NCI-H2081 (cell line): ENCODE measurements at regions not wholly inside any gene's neighbourhood (a gene's known extent, or its start where the extent isn't known, plus 50 kb on each side); places are given as distances from the start of the nearest gene placed in this dataset.

Source experiments
- DNase-seq, 2 experiments: peaks; one replicate each; lab custom pipeline; 2025; lab: John Stamatoyannopoulos, UW

DNA sequence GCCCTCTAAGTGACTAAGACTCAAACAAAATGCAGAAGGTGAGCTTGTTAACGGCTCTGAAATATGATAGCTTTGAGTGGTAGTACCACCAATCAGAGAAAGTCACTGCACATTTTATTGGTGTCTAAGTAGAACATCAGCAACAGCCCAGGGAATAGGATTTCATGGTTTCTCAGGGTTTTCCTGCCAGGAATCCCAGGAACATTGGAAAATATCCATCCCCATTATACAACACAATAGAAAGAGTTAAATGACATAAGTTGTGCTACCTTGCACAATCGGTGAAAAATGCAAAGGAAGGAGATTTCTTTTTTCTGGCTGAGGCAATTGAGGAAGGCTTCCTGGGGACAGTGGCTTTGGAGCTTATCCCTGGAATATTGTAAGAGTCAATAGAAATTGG, 283.1 kb downstream of the HLX start:
- no peak for DNase-seq

- DNase-seq = no peak
Observed at GRCh38 chr1:221162939-221163338, 283.7 kb downstream of the HLX start.

GRCh38 chr1:221164029-221164428, 284.8 kb downstream of the HLX start:
- DNase-seq = no peak

DNA sequence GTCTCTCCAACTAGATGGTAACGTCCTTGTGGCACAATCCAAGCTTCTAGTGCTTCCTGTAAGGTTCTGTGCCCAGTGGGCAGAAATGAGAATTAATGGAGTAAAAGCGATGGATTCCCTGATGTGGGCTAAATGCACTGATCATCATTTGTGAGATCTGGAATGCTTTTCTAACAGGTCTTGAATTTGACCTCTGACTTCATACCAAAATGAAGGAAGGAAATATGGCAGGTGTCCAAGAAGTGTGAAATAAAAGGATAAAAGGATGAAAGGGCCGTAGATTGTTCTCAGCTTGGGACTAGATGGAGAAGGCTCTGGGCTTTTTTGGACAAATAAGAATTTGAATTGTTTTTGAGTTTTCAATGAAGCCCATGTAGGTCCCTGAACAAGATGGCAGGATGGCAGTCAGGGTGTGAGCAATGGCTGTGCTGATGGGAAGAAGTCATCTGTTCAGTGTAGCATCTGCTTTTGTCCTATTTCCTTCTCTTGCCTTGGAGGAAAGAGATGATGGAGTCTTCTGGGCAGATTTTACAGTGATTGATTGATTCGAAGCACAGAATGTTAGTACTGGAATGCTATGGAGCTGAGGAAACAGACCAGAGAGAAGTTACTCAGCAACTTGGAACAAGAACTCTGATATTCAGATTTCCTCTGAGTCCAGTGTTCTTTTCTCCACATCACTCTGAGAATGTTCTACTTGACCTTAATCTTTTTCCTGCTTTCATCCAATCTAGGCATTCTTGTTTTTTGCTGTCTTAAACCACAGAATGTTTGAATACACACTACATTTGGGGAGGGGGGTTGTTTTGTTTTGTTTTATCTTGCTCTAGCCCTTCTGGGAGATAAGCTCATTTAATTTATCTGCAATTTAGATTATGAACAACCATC, 286.0 kb downstream of the HLX start:
- no peak for DNase-seq

- DNase-seq = no peak
Observed at GRCh38 chr1:221165839-221166500, 286.7 kb downstream of the HLX start.

DNA sequence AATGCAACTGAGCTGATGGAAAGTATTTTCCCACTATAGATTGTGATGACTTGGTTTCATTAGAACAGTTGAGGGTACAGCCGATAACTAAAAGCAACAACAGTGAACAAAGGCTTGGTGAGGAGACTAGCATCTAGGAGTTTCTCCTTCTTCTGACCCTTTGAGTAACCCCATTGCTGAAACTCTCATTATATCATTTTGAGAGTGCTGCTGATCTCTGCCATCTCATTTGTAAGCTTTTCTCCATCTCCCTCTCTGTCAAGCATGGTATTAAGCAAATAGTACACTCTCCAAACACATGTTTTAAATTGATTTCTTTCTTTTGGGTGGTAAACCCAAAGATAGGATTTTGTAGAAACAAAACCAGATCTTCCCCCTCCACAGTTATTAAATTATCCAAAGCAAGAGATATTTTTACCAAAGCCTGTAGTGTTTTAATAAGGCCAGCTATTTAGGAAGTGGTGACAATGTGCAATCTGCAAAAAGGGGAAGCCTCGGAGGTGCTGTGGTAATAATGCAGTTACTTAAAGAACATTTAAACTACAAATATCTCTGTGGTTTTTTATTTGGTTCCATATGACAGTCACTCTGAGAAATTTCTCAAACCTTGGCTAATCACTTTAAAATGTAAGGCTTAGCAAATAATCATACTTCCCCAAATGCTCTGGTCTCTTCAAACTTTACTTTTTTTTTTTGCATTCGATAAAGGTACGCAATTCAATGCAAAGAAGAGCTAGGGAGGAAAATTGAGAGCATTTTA, 287.5 kb downstream of the HLX start:
- no peak for DNase-seq

DNA sequence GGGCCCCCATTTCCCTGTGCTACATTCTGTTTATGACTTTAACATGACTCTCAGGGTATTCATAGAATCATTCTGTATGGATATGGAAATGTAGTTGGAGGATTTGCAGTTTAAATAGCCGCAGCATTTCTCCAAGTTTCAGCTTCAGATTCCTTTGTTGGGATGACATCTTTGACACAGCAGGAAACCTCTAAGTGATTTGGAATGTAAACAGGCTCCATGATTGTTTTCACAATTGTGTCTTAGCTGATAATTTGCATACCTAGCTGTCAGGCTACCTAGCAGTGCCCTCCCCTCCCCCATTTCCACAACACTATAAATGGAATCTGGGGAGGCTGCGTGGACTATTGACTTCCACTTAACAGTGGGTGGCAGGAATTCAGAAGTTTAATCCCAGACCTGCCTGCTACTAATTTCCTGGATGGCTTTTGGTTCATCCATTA, 290.2 kb downstream of the HLX start:
- no peak for DNase-seq

- no peak for DNase-seq
Observed at GRCh38 chr1:221170171-221170570, 290.9 kb downstream of the HLX start.

DNA sequence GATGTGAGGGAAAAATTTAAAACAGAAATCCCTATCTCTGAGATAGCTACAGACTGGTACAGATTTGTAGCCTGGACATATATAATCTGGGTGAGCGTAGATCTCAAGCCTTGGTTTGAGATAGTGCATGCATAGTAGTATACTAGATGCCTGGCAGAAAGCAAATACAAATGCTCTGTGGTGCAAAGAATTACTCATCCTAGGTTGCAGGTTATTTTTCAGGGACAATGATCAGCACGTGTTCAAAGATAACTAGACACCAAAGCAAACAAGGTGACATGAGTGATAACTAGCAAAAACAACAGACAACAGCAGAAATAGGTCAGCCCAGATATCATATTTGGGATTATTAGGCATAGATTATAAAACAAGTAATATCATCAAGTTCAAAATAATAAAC, 292.5 kb downstream of the HLX start:
- DNase-seq = no peak

GRCh38 chr1:221172841-221173240, 293.6 kb downstream of the HLX start:
- no peak for DNase-seq

DNA sequence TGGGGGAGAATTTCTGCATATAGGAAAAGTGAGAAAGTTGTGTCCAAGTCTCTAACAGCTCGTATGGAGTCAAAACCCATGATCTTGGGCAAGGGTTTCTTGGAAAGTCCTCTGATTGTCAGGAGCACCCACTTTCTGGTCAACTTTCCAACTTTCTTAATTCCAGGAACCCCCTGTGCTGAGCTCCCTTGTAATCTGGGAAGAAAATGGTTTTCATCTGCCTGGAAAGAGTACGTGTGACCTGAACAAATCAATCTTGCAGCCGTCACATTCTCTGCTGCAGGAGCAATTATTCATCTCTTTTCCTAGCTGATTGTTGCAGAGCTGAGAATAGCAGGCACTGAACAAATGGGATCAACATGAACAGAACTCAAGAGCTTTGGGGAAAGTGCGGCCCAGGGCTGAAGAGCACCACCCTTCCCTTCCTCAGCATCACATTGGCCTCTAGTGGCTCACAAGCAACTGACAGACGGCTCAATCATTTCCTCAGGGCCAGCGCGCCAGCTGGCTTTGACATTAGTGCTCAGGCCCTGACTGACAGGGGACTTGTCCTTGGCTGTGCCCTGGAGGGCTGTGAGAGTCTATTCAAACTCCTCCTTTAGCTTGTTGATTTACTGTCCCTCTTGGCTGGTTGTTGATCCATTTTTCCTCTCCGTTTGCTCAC, 295.2 kb downstream of the HLX start:
- DNase-seq = no peak

DNA sequence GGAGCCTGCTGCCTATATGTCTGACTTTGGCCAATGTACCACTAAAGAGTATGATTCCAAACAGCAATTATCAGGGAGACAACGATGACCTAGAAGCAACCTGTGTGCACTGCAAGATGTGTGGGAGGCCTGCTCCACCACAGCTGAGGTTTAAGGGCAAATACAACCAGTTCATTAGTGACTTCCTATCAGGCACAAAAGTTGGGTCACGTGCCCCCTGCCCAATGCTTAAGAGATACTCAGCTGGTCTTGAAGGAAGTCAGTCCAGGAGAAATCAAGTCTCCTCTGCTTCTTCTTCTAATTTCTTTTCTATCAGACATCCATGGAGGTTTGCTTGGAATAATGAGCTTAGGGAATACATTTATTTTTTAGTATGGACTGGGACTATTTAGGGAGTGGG, 296.0 kb downstream of the HLX start:
- no peak for DNase-seq

DNA sequence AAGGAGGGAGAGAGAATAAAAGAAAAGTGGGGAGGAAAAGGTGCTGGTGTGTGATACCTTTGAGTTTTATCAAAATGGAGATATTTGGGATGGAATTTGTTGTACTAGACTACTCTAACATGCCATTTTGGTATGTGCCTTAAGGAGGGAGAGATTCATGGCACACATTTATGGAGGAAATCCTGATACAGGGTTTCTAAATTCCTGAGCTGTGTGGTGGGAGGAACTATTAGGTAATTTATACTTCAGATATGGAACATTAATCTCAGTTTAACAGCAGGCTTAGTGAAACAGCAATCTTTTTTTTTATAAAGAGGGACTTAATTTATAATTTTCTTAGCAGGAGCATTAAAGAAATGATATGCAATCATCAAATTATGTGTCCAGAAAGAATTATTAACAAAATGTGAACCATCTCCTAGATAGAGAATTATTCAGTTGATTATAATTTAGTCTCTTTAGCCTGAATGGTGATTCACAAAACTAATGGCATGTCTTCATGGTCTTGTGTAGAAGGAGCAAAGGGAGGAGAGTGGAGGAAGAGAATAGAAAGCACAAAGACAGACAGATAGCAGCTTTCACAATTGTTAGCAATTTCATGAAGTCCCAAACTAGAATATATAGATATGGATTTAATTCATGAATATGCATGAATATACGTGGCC, 301.6 kb downstream of the HLX start:
- DNase-seq = no peak

DNA sequence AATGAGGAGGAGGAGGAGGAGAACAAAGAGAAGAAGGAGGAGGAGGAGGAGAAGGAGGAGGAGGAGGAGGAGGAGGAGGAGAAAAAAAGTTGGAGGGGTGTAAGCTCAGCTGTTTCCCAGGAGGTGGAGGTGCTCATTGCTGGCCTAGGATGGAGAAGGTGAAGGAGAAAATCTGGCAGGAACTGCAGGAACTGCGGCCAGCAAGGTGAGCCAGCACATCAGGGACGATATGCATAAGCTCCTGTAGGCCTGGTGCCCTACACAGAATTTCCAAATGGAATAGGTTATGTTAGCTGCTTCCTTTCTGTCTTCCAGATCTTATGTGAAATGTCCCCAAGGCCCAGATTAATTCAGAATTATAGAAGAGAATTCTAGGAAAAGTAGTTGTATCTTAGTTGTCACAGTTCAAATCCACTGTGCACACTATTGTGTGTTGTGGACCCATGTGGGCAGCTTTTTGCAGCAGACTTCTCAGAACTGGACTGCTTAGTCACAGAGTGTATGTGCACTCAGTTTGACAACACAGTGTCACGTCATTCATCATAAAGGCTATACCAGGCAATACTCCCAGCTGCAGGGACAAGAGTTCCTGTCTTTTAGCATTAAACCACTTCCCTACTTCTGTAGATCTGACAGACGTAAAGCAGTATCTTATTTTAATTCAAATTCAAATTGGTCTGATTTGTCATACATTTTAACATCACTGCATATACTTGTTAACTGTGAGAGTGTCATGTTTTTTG, 303.7 kb downstream of the HLX start:
- no peak for DNase-seq

GRCh38 chr1:221184131-221184794, 305.0 kb downstream of the HLX start:
- no peak for DNase-seq

DNA sequence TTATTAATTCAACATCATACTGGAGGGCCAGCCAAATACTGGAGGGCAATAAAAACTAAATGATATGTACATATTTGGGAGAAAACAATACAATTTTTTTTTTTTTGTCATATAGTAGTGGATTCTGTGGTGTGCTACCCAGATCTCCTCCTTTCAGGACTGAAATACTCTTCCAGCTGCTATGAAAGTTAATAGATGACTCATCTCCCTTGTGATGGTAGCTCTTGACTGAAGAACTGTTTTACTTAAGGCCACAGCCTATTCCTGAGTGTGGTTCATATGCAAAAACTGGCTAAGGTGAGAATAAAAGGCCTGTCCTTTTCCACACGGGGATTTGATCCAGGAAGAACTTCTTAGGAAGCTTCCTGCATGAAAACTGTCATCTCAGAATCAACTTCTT, 307.9 kb downstream of the HLX start:
- DNase-seq = no peak

DNA sequence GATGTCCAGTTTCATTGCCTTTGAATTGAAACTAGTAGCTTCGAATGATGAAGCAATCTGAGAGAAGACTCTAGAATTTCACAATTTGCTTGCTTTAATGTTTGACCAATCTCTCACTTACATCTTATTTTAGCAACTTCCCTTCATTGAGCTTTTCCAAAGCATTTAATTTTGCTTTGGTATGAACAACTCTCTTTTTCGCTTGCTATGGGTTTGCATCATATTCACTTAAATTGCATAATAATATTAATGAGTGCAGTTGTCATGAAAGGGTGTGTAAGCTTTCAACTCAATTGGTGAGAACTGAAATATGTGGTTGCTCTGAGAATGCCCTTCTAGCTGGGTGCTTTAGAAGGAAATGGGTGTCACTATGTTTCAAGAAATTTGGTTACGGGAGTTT, 309.2 kb downstream of the HLX start:
- no peak for DNase-seq

GRCh38 chr1:221190249-221190648, 311.0 kb downstream of the HLX start:
- DNase-seq = no peak

DNA sequence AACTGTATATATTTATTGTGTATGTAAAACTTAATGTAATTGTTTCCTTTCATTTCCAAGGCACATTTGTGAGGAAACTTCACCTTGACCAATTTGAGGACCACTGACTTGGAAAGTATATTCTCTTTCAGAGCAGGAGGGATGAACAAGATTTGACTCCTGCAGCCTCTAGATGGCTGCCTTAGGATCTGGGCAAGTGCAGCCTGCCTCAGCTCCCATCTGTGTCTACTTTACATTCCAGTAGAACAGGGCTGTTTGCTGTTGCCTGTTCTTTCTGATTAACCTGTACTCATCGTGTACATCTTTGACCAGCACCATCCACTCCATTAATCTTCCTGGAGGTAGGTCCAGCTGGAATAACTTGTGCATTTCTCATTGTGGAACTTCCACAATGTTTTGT, 312.8 kb downstream of the HLX start:
- DNase-seq = no peak

GRCh38 chr1:221200464-221200863, 321.2 kb downstream of the HLX start:
- no peak for DNase-seq
